Activated CD8-positive, alpha-beta T cell treated with anti-CD3 and anti-CD28 coated beads for 36 hours (primary cell): ENCODE measurements at regions not wholly inside any gene's neighbourhood (a gene's known extent, or its start where the extent isn't known, plus 50 kb on each side); places are given as distances from the start of the nearest gene placed in this dataset.

Experiments used
- ATAC-seq: fragments of 200-7000 bp; cut with Tn5 transposase; one replicate; pipeline ENCODE4 v1.10.0; 2021; ENCODE audit warnings: mild to moderate bottlenecking, moderate library complexity
- CTCF ChIA-PET: fragments of 350-600 bp; sonication (Branson Sonifier 250); formaldehyde crosslinking; loops from one replicate; lab custom pipeline; 2021; ENCODE audit warnings: antibody characterized with exemption; lab: Charles Lee
- POLR2A ChIA-PET: fragments of 350-600 bp; sonication (Branson Sonifier 250); formaldehyde crosslinking; loops from one replicate; lab custom pipeline; 2021; ENCODE audit warnings: antibody characterized with exemption; lab: Charles Lee
- DNase-seq: peaks from one replicate; pipeline ENCODE4 v3.0.0-alpha.2; 2020
- H3K27ac Mint-ChIP-seq: one replicate; pipeline ENCODE4 v1.8.0; 2021; ENCODE audit warnings: mild to moderate bottlenecking, mixed read lengths
- H3K27me3 Mint-ChIP-seq: one replicate; pipeline ENCODE4 v1.8.0; 2021; ENCODE audit warnings: mixed read lengths
- H3K36me3 Mint-ChIP-seq: one replicate; pipeline ENCODE4 v1.8.0; 2021; ENCODE audit warnings: low read depth, mixed read lengths
- H3K4me1 Mint-ChIP-seq: one replicate; pipeline ENCODE4 v1.8.0; 2021; ENCODE audit warnings: low read depth, mixed read lengths
- H3K4me3 Mint-ChIP-seq: one replicate; pipeline ENCODE4 v1.8.0; 2021; ENCODE audit warnings: mild to moderate bottlenecking, moderate library complexity, mixed read lengths
- H3K9me3 Mint-ChIP-seq: one replicate; pipeline ENCODE4 v1.8.0; 2021; ENCODE audit warnings: mixed read lengths
- intact Hi-C: fragments of 100-400 bp; cut with micrococcal nuclease; formaldehyde crosslinking; loops from one replicate; pipeline ENCODE4 v1.10.0; 2022
- TF ChIP-seq, protein P1 (sequence below): fragments of 200-600 bp; IDR thresholded peaks from one replicate; pipeline ENCODE4 v1.8.0; 2022; ENCODE audit warnings: antibody characterized with exemption, mild to moderate bottlenecking

GRCh38 chr14:71665781-71666180 lies 266.4 kb upstream of the RGS6 start:
- H3K27me3 Mint-ChIP-seq: no peaks in the 10 kb centered on the region
- H3K4me3 Mint-ChIP-seq: no peak overlapping the region
- peaks cover 6% of the 10 kb centered on the region for H3K4me1 Mint-ChIP-seq
- H3K36me3 Mint-ChIP-seq: peaks cover 26% of the 10 kb centered on the region
- ATAC-seq (no peak), DNase-seq (no peak)
- ChIA-PET CTCF (interaction anchor here (1.1 to 1.2 kb wide), 2 partner anchors 10 to 107 kb away, joined by 3 read pairs; no protein-coding TSS in a partner anchor), POLR2A (no interaction called here)
- TF ChIP-seq, protein P1, sequence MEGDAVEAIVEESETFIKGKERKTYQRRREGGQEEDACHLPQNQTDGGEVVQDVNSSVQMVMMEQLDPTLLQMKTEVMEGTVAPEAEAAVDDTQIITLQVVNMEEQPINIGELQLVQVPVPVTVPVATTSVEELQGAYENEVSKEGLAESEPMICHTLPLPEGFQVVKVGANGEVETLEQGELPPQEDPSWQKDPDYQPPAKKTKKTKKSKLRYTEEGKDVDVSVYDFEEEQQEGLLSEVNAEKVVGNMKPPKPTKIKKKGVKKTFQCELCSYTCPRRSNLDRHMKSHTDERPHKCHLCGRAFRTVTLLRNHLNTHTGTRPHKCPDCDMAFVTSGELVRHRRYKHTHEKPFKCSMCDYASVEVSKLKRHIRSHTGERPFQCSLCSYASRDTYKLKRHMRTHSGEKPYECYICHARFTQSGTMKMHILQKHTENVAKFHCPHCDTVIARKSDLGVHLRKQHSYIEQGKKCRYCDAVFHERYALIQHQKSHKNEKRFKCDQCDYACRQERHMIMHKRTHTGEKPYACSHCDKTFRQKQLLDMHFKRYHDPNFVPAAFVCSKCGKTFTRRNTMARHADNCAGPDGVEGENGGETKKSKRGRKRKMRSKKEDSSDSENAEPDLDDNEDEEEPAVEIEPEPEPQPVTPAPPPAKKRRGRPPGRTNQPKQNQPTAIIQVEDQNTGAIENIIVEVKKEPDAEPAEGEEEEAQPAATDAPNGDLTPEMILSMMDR: no peak
- intact Hi-C loops: no loop called here
- no peak overlapping the region for H3K27ac Mint-ChIP-seq
- no peaks in the 10 kb centered on the region for H3K9me3 Mint-ChIP-seq

- Mint-ChIP-seq H3K36me3 (peaks cover 29% of the 10 kb centered on the region), H3K9me3 (no peaks in the 10 kb centered on the region), H3K27me3 (no peaks in the 10 kb centered on the region), H3K27ac (no peak overlapping the region), H3K4me1 (peaks cover 13% of the 10 kb centered on the region), H3K4me3 (no peak overlapping the region)
- TF ChIP-seq, protein P1: no peak
- intact Hi-C loops: no loop called here
- no peak for DNase-seq
- CTCF ChIA-PET: interaction anchor here (1.1 to 1.2 kb wide), 2 partner anchors 9 to 106 kb away, joined by 3 read pairs; no protein-coding TSS in a partner anchor
- no peak for ATAC-seq
- POLR2A ChIA-PET: no interaction called here
Observed at GRCh38 chr14:71666571-71667145, 265.6 kb upstream of the RGS6 start.

GRCh38 chr14:71668186-71668912 lies 263.9 kb upstream of the RGS6 start:
- Mint-ChIP-seq H3K27ac (no peak overlapping the region), H3K4me3 (no peak overlapping the region), H3K27me3 (no peaks in the 10 kb centered on the region), H3K36me3 (peaks cover 37% of the 10 kb centered on the region), H3K9me3 (no peaks in the 10 kb centered on the region), H3K4me1 (peaks cover 16% of the 10 kb centered on the region)
- intact Hi-C loops: no loop called here
- ChIA-PET CTCF (interaction anchor here (2.5 kb wide), 1 partner anchor 84 kb away, joined by 7 read pairs; no protein-coding TSS in a partner anchor), POLR2A (no interaction called here)
- TF ChIP-seq, protein P1: no peak
- DNase-seq (no peak), ATAC-seq (no peak)

GRCh38 chr14:71672596-71672995 lies 259.6 kb upstream of the RGS6 start:
- H3K36me3 Mint-ChIP-seq: peaks cover 46% of the 10 kb centered on the region
- H3K27ac Mint-ChIP-seq: no peak overlapping the region
- ATAC-seq: no peak
- DNase-seq: no peak
- H3K4me3 Mint-ChIP-seq: no peak overlapping the region
- peaks cover 18% of the 10 kb centered on the region for H3K4me1 Mint-ChIP-seq
- H3K27me3 Mint-ChIP-seq: no peaks in the 10 kb centered on the region
- TF ChIP-seq, protein P1: no peak
- ChIA-PET POLR2A (no interaction called here), CTCF (interaction anchor here (1.1 kb wide), 1 partner anchor 11 kb away, joined by 3 read pairs; no protein-coding TSS in a partner anchor)
- intact Hi-C loops: no loop called here
- peaks cover 2% of the 10 kb centered on the region for H3K9me3 Mint-ChIP-seq
